ENCODE measurements at regions not wholly inside any gene's neighbourhood (a gene's known extent, or its start where the extent isn't known, plus 50 kb on each side); places are given as distances from the start of the nearest gene placed in this dataset.

- no peak for FAIRE-seq
- H3K23ac ChIP-seq (ENCODE audit: insufficient read length), result no peak overlapping the region
- no peak overlapping the region for H3K56ac ChIP-seq (replicated peaks; ENCODE audit: insufficient read length, low read depth, low read length)
- H2BK15ac ChIP-seq (ENCODE audit: low read length), result no peak overlapping the region
- H2BK12ac ChIP-seq (ENCODE audit: low read depth, low read length), result no peak overlapping the region
- H3K27me3 ChIP-seq (replicated peaks in 1 of 4; ENCODE audit: control insufficient read depth in 3 of 4, extremely low read depth in 1 of 4, insufficient read depth in 3 of 4, low read length in 3 of 4), result no peaks in the 10 kb centered on the region
- H3K18ac ChIP-seq (ENCODE audit: extremely low read depth, low read length), result no peak overlapping the region
- H3K14ac ChIP-seq (ENCODE audit: insufficient read length), result no peak overlapping the region
- 96% methylated on average over 5 of the region's 5 CpGs; no CpG with 5 or more reads in 1 of the 2 experiments for WGBS, 2 experiments (ENCODE audit: extremely low coverage in 1 of 2, insufficient coverage in 1 of 2, insufficient read length in 1 of 2, insufficient replicate concordance in 2 of 2, low coverage in 1 of 2, low lambda C conversion rate in 2 of 2, missing lambda C conversion rate in 1 of 2)
- H3K36me3 ChIP-seq (ENCODE audit: control insufficient read depth in 2 of 4, insufficient read depth in 4 of 4, low read length in 3 of 4), result no peaks in the 10 kb centered on the region
- H2AFZ ChIP-seq (ENCODE audit: low read length), result no peak overlapping the region
- no peak overlapping the region for H3K4me2 ChIP-seq (ENCODE audit: insufficient read depth in 1 of 2, low read depth in 2 of 2, low read length in 2 of 2)
- no peak overlapping the region for H2BK5ac ChIP-seq (ENCODE audit: low read depth, low read length)
- no peak overlapping the region for H4K91ac ChIP-seq (replicated peaks; ENCODE audit: insufficient read length, low read length)
- no peak overlapping the region for H3K4ac ChIP-seq (replicated peaks; ENCODE audit: insufficient read length, low read depth, low read length)
- no peak overlapping the region for H2AK5ac ChIP-seq (ENCODE audit: low read depth, low read length)
- H3K9ac ChIP-seq (replicated peaks in 1 of 4; ENCODE audit: extremely low read depth in 1 of 4, low read depth in 3 of 4, low read length in 3 of 4), result no peak overlapping the region
- no peak overlapping the region for H3K4me3 ChIP-seq (ENCODE audit: extremely low read depth in 1 of 4, insufficient read depth in 2 of 4, low read depth in 3 of 4, low read length in 4 of 4)
- CTCF ChIA-PET (ENCODE audit: partially characterized antibody), result interaction anchor here (0.9 kb wide), 1 partner anchor 361 kb away, joined by 3 read pairs; no protein-coding TSS in a partner anchor
- no peak for DNase-seq (ENCODE audit: low read depth in 1 of 2, low spot score in 2 of 2)
- H3K23me2 ChIP-seq (ENCODE audit: low read depth, low read length), result no peaks in the 10 kb centered on the region
- H4K5ac ChIP-seq (ENCODE audit: insufficient read length, low read depth, low read length), result no peak overlapping the region
- no peak overlapping the region for H4K8ac ChIP-seq (ENCODE audit: extremely low read depth, insufficient read depth, low read length)
- no peak overlapping the region for H2BK20ac ChIP-seq (ENCODE audit: low read length)
- H3K79me1 ChIP-seq (ENCODE audit: low read depth, low read length), result no peaks in the 10 kb centered on the region
- no peak overlapping the region for H3K27ac ChIP-seq (ENCODE audit: low read depth, low read length)
- no peak overlapping the region for H2BK120ac ChIP-seq (replicated peaks; ENCODE audit: low read depth, low read length)
- no peaks in the 10 kb centered on the region for H4K20me1 ChIP-seq (replicated peaks in 1 of 2; ENCODE audit: control insufficient read depth in 1 of 2, insufficient read depth in 2 of 2, low read length in 2 of 2)
- POLR2A ChIA-PET (ENCODE audit: partially characterized antibody), result no interaction called here
- H3K9me3 ChIP-seq (ENCODE audit: insufficient read depth in 2 of 2, low read depth in 1 of 2, low read length in 1 of 2), result peaks cover 0 to 2% of the 10 kb centered on the region in 2 experiments; a peak in 1 of 4 replicates
- no peaks in the 10 kb centered on the region for H3K4me1 ChIP-seq (replicated peaks in 1 of 4; ENCODE audit: control insufficient read depth in 3 of 4, insufficient read depth in 4 of 4, low read length in 3 of 4)
- H3K79me2 ChIP-seq (ENCODE audit: control insufficient read depth in 1 of 2, insufficient read depth in 2 of 2, low read length in 2 of 2), result no peaks in the 10 kb centered on the region
- TF ChIP-seq EP300 (IDR thresholded peaks at IDR 0.05; ENCODE audit: borderline replicate concordance in 1 of 2, low read depth in 2 of 2, low read length in 2 of 2) (no peak), KDM5A (IDR thresholded peaks at IDR 0.05; ENCODE audit: low read length) (no peak), PHF8 (conservative IDR thresholded peaks at IDR 0.05; ENCODE audit: low read depth, low read length) (no peak), CTCF (IDR thresholded peaks at IDR 0.05; ENCODE audit: control extremely low read depth in 1 of 3, insufficient read depth in 1 of 3, low read depth in 1 of 3, low read length in 3 of 3) (no peak), ATF3 (IDR thresholded peaks at IDR 0.05; ENCODE audit: insufficient read depth, low read depth, low read length) (no peak), CEBPB (IDR thresholded peaks at IDR 0.05; ENCODE audit: low read depth, low read length) (no peak), ASH2L (IDR thresholded peaks at IDR 0.05; ENCODE audit: low read length) (no peak), TBP (IDR thresholded peaks at IDR 0.05; ENCODE audit: low read depth, low read length) (no peak), NRF1 (IDR thresholded peaks at IDR 0.05; ENCODE audit: low read depth, low read length) (no peak), BRCA1 (IDR thresholded peaks at IDR 0.05; ENCODE audit: low read depth, low read length) (no peak), GTF2F1 (IDR thresholded peaks at IDR 0.05; ENCODE audit: borderline replicate concordance, low read depth, low read length) (no peak)
- TF ChIP-seq, protein P1, sequence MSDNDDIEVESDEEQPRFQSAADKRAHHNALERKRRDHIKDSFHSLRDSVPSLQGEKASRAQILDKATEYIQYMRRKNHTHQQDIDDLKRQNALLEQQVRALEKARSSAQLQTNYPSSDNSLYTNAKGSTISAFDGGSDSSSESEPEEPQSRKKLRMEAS (IDR thresholded peaks at IDR 0.05), result no peak
Observed at GRCh38 chr5:13581132-13581531, 363.4 kb downstream of the DNAH5 start.

All from H1 (cell line).